Natural killer cell (primary cell): ENCODE measurements at regions not wholly inside any gene's neighbourhood (a gene's known extent, or its start where the extent isn't known, plus 50 kb on each side); places are given as distances from the start of the nearest gene placed in this dataset.

Experiments used
- ATAC-seq, 3 donors: fragments of 150-1000 bp in 2 of 3; fragments of 200-7000 bp in 1 of 3; cut with Tn5 transposase; 1 replicate in 1 of 3; 2 replicates in 2 of 3; pipeline ENCODE4 v1.10.0; 2021; ENCODE audit warnings: mild to moderate bottlenecking in 2 of 3, moderate library complexity in 2 of 3
- DNase-seq, 2 donors: peaks; one replicate each; pipeline versions ENCODE4 v3.0.0 to v3.0.0-alpha.2; 2013 to 2021; ENCODE audit warnings: mixed read lengths in 1 of 2
- H3K27ac ChIP-seq: one replicate; pipeline ENCODE4 v1.5.1; 2013; ENCODE audit warnings: mild to moderate bottlenecking, low read length
- H3K27me3 ChIP-seq: one replicate; pipeline ENCODE4 v1.6.1; 2013; ENCODE audit warnings: low read length; ENCODE audit not compliant: control insufficient read depth, insufficient read depth
- H3K36me3 ChIP-seq: one replicate; pipeline ENCODE4 v1.6.1; 2013; ENCODE audit warnings: low read length; ENCODE audit not compliant: control insufficient read depth, insufficient read depth
- H3K4me1 ChIP-seq: one replicate; pipeline ENCODE4 v1.6.1; 2013; ENCODE audit warnings: low read length; ENCODE audit not compliant: control insufficient read depth, insufficient read depth
- H3K4me3 ChIP-seq: one replicate; pipeline ENCODE4 v1.5.1; 2013; ENCODE audit warnings: low read length
- H3K9me3 ChIP-seq: one replicate; pipeline ENCODE4 v1.6.1; 2013; ENCODE audit warnings: low read length; ENCODE audit not compliant: control insufficient read depth, insufficient read depth
- H3K27ac Mint-ChIP-seq, 2 donors: one replicate each; pipeline ENCODE4 v1.8.0; 2022; ENCODE audit warnings: mild to moderate bottlenecking in 2 of 2, mixed read lengths in 2 of 2, moderate library complexity in 1 of 2
- H3K27me3 Mint-ChIP-seq, 2 donors: one replicate each; pipeline ENCODE4 v1.8.0; 2022; ENCODE audit warnings: low read depth in 2 of 2, mixed read lengths in 2 of 2
- H3K36me3 Mint-ChIP-seq: one replicate; pipeline ENCODE4 v1.8.0; 2022; ENCODE audit warnings: mixed read lengths
- H3K4me1 Mint-ChIP-seq, 2 donors: one replicate each; pipeline ENCODE4 v1.8.0; 2022; ENCODE audit warnings: mixed read lengths in 2 of 2
- H3K4me3 Mint-ChIP-seq: one replicate; pipeline ENCODE4 v1.8.0; 2022; ENCODE audit warnings: mild to moderate bottlenecking, moderate library complexity, mixed read lengths
- H3K9me3 Mint-ChIP-seq, 2 donors: one replicate each; pipeline ENCODE4 v1.8.0; 2022; ENCODE audit warnings: mixed read lengths in 2 of 2
- WGBS: methylation state at CpG from one replicate; pipeline ENCODE4 v1.1.7; 2013; ENCODE audit warnings: missing lambda C conversion rate; ENCODE audit not compliant: insufficient coverage; 5-methylcytosine and 5-hydroxymethylcytosine counted together
- intact Hi-C: fragments of 100-400 bp; cut with micrococcal nuclease; formaldehyde crosslinking; loops from one replicate; pipeline ENCODE4 v1.14.2; 2022
- TF ChIP-seq, protein P1 (sequence below): fragments of 200-600 bp; IDR thresholded peaks from one replicate; pipeline ENCODE4 v1.8.0; 2022; ENCODE audit warnings: antibody characterized with exemption

DNA sequence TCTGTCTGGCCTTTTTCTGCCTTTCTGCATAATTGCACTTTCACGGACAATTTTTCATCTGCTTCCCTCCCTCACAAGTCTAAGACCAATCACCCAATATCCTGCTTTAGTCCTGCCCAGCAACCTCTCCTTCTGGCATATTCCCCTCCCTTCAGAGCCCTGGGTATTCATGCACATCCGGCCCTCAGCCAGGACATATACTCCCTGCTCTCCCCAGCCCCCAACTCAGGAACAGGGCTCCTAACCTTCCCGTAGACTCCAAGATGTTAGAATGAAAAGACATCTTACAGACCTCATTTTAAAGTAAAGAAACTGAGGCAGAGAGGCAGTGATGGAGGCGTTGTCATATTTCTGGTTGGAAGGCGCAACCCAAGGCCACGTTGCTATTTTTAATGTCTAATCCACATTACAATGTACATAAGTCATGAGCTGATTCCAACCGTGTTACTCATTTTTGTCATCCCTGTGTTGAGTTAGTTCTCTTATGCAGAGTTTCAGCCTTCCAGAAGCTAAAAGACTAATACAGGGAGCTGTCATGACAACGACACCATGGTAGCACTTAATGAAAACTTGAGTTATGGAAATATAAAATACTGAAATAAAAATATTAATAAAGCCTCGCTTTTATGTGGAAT is 209.2 kb downstream of the TSHZ3 start:
- H3K9me3 Mint-ChIP-seq: no peaks in the 10 kb centered on the region
- H3K36me3 Mint-ChIP-seq: no peaks in the 10 kb centered on the region
- ATAC-seq (no peak), DNase-seq (no peak)
- WGBS: 91% methylated on average over 8 of the region's 9 CpGs
- peaks cover 3 to 18% of the 10 kb centered on the region in 2 donors for H3K27me3 Mint-ChIP-seq
- H3K4me1 Mint-ChIP-seq: no peaks in the 10 kb centered on the region
- Histone ChIP-seq H3K4me1 (no peaks in the 10 kb centered on the region), H3K9me3 (no peaks in the 10 kb centered on the region), H3K36me3 (no peaks in the 10 kb centered on the region), H3K27ac (no peak overlapping the region), H3K27me3 (no peaks in the 10 kb centered on the region), H3K4me3 (no peak overlapping the region)
- intact Hi-C loops: no loop called here
- TF ChIP-seq, protein P1, sequence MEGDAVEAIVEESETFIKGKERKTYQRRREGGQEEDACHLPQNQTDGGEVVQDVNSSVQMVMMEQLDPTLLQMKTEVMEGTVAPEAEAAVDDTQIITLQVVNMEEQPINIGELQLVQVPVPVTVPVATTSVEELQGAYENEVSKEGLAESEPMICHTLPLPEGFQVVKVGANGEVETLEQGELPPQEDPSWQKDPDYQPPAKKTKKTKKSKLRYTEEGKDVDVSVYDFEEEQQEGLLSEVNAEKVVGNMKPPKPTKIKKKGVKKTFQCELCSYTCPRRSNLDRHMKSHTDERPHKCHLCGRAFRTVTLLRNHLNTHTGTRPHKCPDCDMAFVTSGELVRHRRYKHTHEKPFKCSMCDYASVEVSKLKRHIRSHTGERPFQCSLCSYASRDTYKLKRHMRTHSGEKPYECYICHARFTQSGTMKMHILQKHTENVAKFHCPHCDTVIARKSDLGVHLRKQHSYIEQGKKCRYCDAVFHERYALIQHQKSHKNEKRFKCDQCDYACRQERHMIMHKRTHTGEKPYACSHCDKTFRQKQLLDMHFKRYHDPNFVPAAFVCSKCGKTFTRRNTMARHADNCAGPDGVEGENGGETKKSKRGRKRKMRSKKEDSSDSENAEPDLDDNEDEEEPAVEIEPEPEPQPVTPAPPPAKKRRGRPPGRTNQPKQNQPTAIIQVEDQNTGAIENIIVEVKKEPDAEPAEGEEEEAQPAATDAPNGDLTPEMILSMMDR: no peak
- H3K4me3 Mint-ChIP-seq: no peak overlapping the region
- H3K27ac Mint-ChIP-seq: no peak overlapping the region

- ATAC-seq (no peak), DNase-seq (no peak)
- H3K27ac Mint-ChIP-seq: no peak overlapping the region
- Histone ChIP-seq H3K27me3 (no peaks in the 10 kb centered on the region), H3K9me3 (no peaks in the 10 kb centered on the region), H3K27ac (no peak overlapping the region), H3K4me1 (no peaks in the 10 kb centered on the region), H3K4me3 (no peak overlapping the region), H3K36me3 (no peaks in the 10 kb centered on the region)
- H3K36me3 Mint-ChIP-seq: no peaks in the 10 kb centered on the region
- WGBS: 100% methylated on average over 1 of the region's 1 CpG
- TF ChIP-seq, protein P1: no peak
- no peak overlapping the region for H3K4me3 Mint-ChIP-seq
- H3K4me1 Mint-ChIP-seq: no peaks in the 10 kb centered on the region
- intact Hi-C loops: no loop called here
- H3K27me3 Mint-ChIP-seq: peaks cover 6 to 35% of the 10 kb centered on the region in 2 donors
- H3K9me3 Mint-ChIP-seq: no peaks in the 10 kb centered on the region
These were observed 211.2 kb downstream of the TSHZ3 start for GRCh38 chr19:31138077-31138476.

DNA sequence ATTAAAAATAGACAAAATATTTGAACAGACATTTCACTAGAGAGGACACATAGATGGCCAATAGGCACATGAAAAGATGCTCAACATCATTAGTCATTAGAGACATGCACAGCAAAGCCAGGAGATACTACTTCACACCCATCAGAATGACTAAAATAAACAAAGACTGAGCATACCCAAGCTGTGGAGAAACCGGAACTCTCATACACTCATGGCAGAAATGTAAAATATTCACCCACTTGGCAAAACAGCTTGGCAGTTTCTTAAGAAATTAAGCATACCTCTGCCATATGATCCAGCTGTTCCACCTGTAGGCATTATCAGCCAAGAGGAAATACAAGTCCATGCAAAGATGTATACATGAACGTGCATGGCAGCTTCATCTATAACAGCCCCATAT is 213.4 kb downstream of the TSHZ3 start:
- Mint-ChIP-seq H3K27ac (no peak overlapping the region), H3K36me3 (no peaks in the 10 kb centered on the region), H3K4me3 (no peak overlapping the region), H3K9me3 (no peaks in the 10 kb centered on the region), H3K27me3 (peaks cover 6 to 29% of the 10 kb centered on the region in 2 donors), H3K4me1 (no peaks in the 10 kb centered on the region)
- Histone ChIP-seq H3K27ac (no peak overlapping the region), H3K4me1 (no peaks in the 10 kb centered on the region), H3K9me3 (no peaks in the 10 kb centered on the region), H3K36me3 (no peaks in the 10 kb centered on the region), H3K27me3 (no peaks in the 10 kb centered on the region), H3K4me3 (no peak overlapping the region)
- WGBS: 93% methylated on average over 2 of the region's 2 CpGs
- intact Hi-C loops: no loop called here
- DNase-seq (no peak), ATAC-seq (no peak)
- TF ChIP-seq, protein P1: no peak

DNA sequence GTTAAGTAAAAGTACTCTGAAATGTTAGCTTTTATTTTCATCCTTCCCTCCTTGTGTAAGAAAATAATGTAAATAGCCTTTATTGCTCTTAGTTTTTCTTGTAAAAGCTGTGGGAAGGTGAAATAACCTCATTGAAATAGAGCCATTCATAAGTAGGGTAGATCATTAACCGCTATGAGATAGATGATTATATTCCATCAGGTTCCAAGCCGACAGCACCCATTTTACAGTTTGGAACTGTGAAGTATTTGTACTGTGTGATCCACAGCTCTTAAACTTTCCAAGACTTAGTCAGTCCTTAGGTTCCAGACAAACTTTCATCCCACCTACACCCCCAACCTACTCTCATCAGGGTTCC is 216.5 kb downstream of the TSHZ3 start:
- TF ChIP-seq, protein P1: no peak
- no peak for DNase-seq
- Mint-ChIP-seq H3K4me3 (no peak overlapping the region), H3K27ac (no peak overlapping the region), H3K4me1 (no peaks in the 10 kb centered on the region), H3K27me3 (peaks cover 3 to 40% of the 10 kb centered on the region in 2 donors), H3K9me3 (no peaks in the 10 kb centered on the region), H3K36me3 (no peaks in the 10 kb centered on the region)
- ATAC-seq: no peak
- Histone ChIP-seq H3K4me3 (no peak overlapping the region), H3K36me3 (no peaks in the 10 kb centered on the region), H3K4me1 (no peaks in the 10 kb centered on the region), H3K27ac (no peak overlapping the region), H3K27me3 (no peaks in the 10 kb centered on the region), H3K9me3 (no peaks in the 10 kb centered on the region)
- intact Hi-C loops: no loop called here
- 100% methylated on average over 2 of the region's 2 CpGs for WGBS
